KBM-7 (cell line): ENCODE measurements at regions not wholly inside any gene's neighbourhood (a gene's known extent, or its start where the extent isn't known, plus 50 kb on each side); places are given as distances from the start of the nearest gene placed in this dataset.
"Not testable (repeated sequence)": the region's sequence is repeated elsewhere in the genome, so short reads cannot be mapped to it uniquely, and the experiment has no call there.

Experiments
- DNase-seq: peaks from one replicate; pipeline ENCODE4 v3.0.0-alpha.2; 2015
- in situ Hi-C: fragments of 300-500 bp; cut with MboI; formaldehyde crosslinking; loops from 2 replicates; pipeline ENCODE4 v1.14.3; 2020; ENCODE audit warnings: low sequenced_read_pairs, low pct_unique_long_range_greater_than_20kb, mixed read lengths

GRCh38 chr3:65303431-65303830 is 615.6 kb upstream of the ADAMTS9 start:
- DNase-seq, result no peak
- in situ Hi-C loops, result no loop called here

GRCh38 chr3:65291448-65292125 is 603.8 kb upstream of the ADAMTS9 start:
- in situ Hi-C loops, result no loop called here
- no peak for DNase-seq

- DNase-seq, result no peak
- in situ Hi-C loops, result no loop called here
These were observed 601.0 kb upstream of the ADAMTS9 start for GRCh38 chr3:65288776-65289175.

GRCh38 chr3:65285956-65286355 is 598.2 kb upstream of the ADAMTS9 start:
- in situ Hi-C loops, result no loop called here
- DNase-seq, result no peak

- in situ Hi-C loops, result no loop called here
- no peak for DNase-seq
These were observed 597.2 kb upstream of the ADAMTS9 start for GRCh38 chr3:65284961-65285360.

- no peak for DNase-seq
- in situ Hi-C loops, result no loop called here
These were observed 596.7 kb upstream of the ADAMTS9 start for GRCh38 chr3:65284546-65284945.

GRCh38 chr3:65279225-65279782 is 591.5 kb upstream of the ADAMTS9 start:
- in situ Hi-C loops, result no loop called here
- DNase-seq, result no peak

GRCh38 chr3:65277798-65278197 is 590.0 kb upstream of the ADAMTS9 start:
- in situ Hi-C loops, result no loop called here
- no peak for DNase-seq

GRCh38 chr3:65276551-65276950 is 588.8 kb upstream of the ADAMTS9 start:
- DNase-seq, result no peak
- in situ Hi-C loops, result no loop called here

- DNase-seq, result no peak
- in situ Hi-C loops, result no loop called here
These were observed 580.6 kb upstream of the ADAMTS9 start for GRCh38 chr3:65268426-65268825.

GRCh38 chr3:65265942-65266590 is 578.3 kb upstream of the ADAMTS9 start:
- DNase-seq, result no peak
- in situ Hi-C loops, result no loop called here

- DNase-seq, result no peak
- in situ Hi-C loops, result no loop called here
These were observed 577.7 kb upstream of the ADAMTS9 start for GRCh38 chr3:65265511-65265910.

GRCh38 chr3:65262548-65262947 is 574.7 kb upstream of the ADAMTS9 start:
- no peak for DNase-seq
- in situ Hi-C loops, result no loop called here

- in situ Hi-C loops, result no loop called here
- DNase-seq, result no peak
These were observed 572.1 kb upstream of the ADAMTS9 start for GRCh38 chr3:65259946-65260345.

- DNase-seq, in situ Hi-C loops: not testable (repeated sequence)
These were observed 565.1 kb upstream of the ADAMTS9 start for GRCh38 chr3:65252914-65253313.

GRCh38 chr3:65252266-65252665 is 564.5 kb upstream of the ADAMTS9 start:
- DNase-seq, result no peak
- in situ Hi-C loops, result no loop called here

- DNase-seq, result no peak
- in situ Hi-C loops, result no loop called here
These were observed 563.6 kb upstream of the ADAMTS9 start for GRCh38 chr3:65251375-65251774.

GRCh38 chr3:65246561-65246960 is 558.8 kb upstream of the ADAMTS9 start:
- DNase-seq, result no peak
- in situ Hi-C loops, result no loop called here

GRCh38 chr3:65245133-65246063 is 557.6 kb upstream of the ADAMTS9 start:
- DNase-seq, result no peak
- in situ Hi-C loops, result no loop called here

- no peak for DNase-seq
- in situ Hi-C loops, result no loop called here
These were observed 552.6 kb upstream of the ADAMTS9 start for GRCh38 chr3:65240366-65240765.
